GM12892 (cell line): ENCODE measurements at regions not wholly inside any gene's neighbourhood (a gene's known extent, or its start where the extent isn't known, plus 50 kb on each side); places are given as distances from the start of the nearest gene placed in this dataset.

Source experiments
- POLR2A ChIP-seq: IDR thresholded peaks from 2 replicates; pipeline ENCODE4 v1.6.1; 2011; ENCODE audit warnings: low read depth, low read length, control low read depth
- POLR2AphosphoS5 ChIP-seq: IDR thresholded peaks from 2 replicates; pipeline ENCODE4 v1.6.1; 2011; ENCODE audit warnings: low read depth, low read length, control low read depth
- TAF1 ChIP-seq: IDR thresholded peaks from 2 replicates; pipeline ENCODE4 v1.6.1; 2011; ENCODE audit warnings: low read depth, mild to moderate bottlenecking, control low read depth, low read length, borderline replicate concordance

GRCh38 chrX:9298221-9298620 is 166.6 kb upstream of the TBL1X start:
- no peak for TF ChIP-seq POLR2A
- TF ChIP-seq POLR2AphosphoS5 = no peak
- no peak for TF ChIP-seq TAF1
